AG08396 (cell line): ENCODE measurements at regions not wholly inside any gene's neighbourhood (a gene's known extent, or its start where the extent isn't known, plus 50 kb on each side); places are given as distances from the start of the nearest gene placed in this dataset.

Source experiments
- DNase-seq: peaks from one replicate; pipeline ENCODE4 v3.0.0; 2012; ENCODE audit warnings: low spot score, mixed read lengths

DNA sequence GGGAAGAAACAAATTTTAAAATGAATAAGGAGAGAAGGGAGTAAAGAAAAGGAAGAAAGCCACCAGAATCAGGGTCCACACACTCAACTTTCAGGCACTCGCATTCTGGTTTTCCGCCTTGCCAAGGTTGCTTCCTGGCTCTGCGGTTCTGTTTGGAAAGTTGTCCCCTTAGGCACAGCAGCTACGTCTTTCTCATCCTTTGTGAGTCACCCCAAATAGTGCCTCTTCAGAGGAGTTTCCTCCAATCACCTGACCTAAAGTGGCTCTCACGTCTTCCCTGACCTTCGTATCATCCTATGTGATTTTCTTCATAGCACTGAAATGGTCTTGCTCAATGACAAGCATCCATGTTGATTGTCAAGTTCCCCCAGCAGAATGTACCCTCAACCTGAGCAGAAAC is 99.5 kb upstream of the TMCC3 start:
- no peak for DNase-seq

- no peak for DNase-seq
Observed at GRCh38 chr12:94749455-94749854, 99.1 kb upstream of the TMCC3 start.

GRCh38 chr12:94748726-94749421 is 98.5 kb upstream of the TMCC3 start:
- DNase-seq, result no peak

DNA sequence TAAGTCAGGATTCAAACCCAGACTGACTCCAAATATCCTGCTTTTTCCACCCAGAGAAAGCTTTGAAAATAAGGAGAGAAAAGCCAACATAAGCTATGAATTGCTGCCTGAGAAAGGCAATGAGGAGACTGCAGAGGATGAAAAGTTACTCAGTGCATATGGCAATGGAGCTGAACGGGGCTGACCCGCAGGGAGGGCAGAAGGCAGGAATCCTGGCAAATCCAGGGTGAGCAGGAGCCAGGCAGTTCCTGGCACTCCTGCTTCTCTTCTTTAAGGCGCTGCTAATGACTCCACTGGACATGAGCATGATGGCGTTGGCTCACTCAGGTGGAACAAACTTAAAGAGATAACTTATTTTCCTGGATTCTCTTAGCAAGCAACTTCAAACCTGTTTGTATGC is 95.2 kb upstream of the TMCC3 start:
- DNase-seq, result no peak

DNA sequence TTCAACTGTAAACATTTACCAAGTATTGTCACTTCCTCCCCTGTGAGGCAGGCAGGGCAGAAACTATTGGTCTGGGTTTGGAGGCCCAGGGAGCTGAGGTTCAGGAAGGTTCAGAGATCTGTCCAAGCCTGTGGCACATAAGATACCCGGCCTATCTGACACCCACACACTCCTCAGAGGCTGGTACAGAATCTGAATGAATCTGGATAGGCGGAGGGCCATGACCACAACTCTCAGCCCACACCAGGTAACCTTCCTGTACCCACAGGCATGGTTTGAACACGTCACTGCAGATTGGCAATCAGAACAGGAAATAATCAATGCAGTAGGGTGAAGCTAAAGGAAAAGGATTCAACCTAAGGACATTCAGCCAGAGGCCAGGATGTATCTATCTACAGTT is 92.8 kb upstream of the TMCC3 start:
- no peak for DNase-seq

GRCh38 chr12:94740601-94741362 is 90.4 kb upstream of the TMCC3 start:
- DNase-seq, result no peak

- no peak for DNase-seq
Observed at GRCh38 chr12:94736820-94737219, 86.5 kb upstream of the TMCC3 start.

- no peak for DNase-seq
Observed at GRCh38 chr12:94736004-94736403, 85.6 kb upstream of the TMCC3 start.

GRCh38 chr12:94733727-94734126 is 83.4 kb upstream of the TMCC3 start:
- DNase-seq, result no peak

DNA sequence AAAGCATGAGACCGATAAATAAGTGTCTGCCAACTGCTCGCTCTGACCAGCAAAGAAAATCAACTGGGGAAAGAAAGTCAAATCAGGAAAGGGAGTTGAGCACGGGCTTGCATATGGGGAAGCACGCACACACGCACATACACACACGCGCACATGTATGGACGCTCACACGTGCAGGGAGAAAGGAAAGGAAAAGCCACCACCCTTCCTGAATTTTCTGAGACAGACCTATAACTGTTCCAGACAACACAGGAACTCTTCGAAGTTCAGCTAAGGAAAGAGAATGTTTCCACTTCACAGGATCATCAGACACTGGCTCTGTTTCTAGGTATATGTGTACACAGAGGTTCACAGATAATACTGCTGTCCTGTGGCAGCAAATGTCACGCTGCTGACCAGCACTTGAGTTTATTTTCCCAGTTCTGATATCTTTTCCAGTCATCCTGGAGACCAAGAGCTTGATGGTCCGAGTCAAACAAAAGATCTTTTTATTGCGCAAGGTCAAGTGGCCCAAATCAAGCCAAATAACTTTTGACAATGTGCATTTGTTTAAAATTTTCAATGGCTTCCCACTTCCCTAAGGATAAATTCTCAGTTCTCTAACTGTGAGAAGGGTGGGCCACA is 82.1 kb upstream of the TMCC3 start:
- no peak for DNase-seq

- no peak for DNase-seq
Observed at GRCh38 chr12:94731733-94732360, 81.5 kb upstream of the TMCC3 start.

DNA sequence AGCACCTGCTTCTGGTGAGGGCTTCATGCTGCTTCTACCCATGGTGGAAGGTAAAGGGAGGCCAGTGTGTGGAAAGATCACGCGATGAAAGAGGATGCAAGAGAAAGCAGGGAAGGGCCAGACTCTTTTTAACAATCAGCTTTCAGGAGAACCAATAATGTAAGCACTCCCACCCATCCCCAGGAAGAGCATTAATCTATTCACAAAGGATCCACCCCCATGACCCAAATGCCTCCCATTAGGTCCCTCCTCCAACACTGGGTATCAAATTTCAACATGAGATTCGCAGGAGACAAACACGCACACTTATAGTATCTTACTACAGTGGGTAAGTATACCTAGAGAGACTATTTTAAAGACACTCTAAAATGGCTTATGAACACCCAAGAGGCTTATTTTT is 80.5 kb upstream of the TMCC3 start:
- no peak for DNase-seq

DNA sequence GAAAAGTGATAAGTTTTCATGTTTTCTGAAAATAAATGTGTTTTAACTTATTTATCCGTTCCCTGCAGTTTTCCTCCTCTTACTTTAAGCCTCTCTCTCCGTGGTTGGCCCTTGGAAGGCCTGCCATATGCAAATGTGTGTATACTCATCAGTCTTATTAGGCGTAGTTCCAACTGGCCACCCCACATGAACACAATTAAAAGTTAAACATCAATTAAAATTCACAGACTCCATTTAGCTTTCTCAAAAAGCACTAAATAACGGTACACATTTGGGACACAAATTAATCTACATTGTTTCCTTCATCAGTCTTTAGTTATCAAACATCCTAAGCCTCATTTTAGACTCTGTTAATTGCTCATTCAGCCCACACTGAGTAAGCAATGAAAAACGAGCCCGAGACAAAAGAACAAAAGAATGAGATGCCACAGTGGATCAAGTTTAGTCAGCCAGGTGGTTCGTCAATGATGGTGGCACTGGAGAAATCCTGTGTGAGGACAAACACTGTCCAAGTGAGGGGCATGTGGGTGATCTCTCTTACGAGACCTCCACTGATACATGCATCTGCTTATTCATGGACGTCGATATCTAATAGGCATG is 76.0 kb upstream of the TMCC3 start:
- DNase-seq, result no peak

DNA sequence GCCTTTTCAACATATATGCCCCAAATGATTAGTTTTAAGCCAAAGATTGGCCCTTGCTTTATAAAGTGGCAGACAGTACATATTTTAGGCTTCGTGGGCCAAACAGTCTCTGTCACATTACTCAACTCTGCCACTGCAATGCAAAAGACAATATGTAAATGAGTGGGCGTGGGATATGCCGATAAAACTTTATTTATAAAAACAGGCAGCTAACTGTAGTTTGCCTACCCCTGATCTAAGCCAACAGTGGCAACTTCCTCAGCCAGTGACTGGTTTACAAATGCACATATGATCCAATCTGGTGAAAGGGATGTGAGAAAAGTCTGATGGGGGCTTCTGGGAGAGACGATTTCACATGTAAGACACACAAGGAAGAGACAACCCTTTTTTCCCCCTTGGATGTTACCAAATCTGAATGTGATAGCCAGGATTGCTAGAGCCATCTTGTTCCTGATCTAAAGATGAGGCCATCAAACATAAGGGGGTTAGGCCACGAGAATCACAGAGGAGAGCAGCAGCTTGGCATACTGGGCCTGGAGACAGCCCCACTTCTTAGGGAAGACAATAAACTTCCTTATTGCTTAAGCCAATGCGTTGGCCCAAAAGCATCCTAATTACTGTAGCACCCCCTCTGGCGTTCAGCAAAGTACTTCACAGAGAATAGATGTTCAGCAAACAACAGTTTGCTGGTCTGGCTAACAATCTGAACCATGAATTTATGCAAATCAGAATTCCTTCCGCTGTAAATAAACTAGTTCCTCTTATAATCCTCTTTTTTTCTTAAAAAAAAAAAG is 75.2 kb upstream of the TMCC3 start:
- peak; percentile 32 for DNase-seq

GRCh38 chr12:94722664-94723063 is 72.3 kb upstream of the TMCC3 start:
- DNase-seq, result no peak

DNA sequence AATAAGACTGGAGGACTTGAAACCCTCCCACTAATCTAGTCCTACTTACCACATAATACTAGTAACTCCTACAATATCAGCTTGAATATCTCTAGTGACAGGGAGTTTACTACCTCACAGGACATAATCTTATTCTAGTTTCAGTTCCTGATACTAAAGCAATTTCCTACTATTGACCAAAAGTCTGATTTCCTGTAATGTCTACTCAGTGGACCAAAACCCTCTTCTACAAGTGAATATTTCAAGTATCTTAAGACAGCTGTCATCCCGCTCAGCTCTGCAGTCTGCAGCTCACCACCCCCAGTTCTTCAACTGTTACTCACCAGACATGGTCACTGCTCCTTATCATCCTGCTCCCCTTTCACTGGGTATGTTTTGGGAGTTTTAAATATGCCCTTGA is 70.8 kb upstream of the TMCC3 start:
- DNase-seq, result no peak

DNA sequence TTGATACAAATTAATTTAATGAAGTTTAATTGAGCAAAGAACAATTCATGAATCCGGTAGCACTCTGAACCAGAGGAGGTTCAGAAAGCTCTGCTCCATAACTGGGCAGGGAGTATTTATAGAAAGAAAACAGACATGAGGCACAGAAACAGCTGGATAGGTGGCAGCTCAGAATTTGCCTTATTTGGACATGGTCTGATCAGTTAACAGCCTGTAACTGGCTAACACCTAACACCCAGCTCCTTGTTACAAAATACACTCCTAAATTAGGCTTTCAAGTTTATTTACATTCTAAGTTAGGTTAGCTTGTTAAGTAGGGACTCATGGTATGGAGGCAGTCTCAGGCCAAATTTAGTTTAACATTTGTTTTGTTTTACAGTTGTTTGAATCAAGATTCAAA is 67.8 kb upstream of the TMCC3 start:
- no peak for DNase-seq

- DNase-seq, result no peak
Observed at GRCh38 chr12:94717656-94718055, 67.3 kb upstream of the TMCC3 start.

GRCh38 chr12:94717108-94717507 is 66.8 kb upstream of the TMCC3 start:
- no peak for DNase-seq

- no peak for DNase-seq
Observed at GRCh38 chr12:94716339-94716738, 66.0 kb upstream of the TMCC3 start.

GRCh38 chr12:94714378-94715114 is 64.2 kb upstream of the TMCC3 start:
- no peak for DNase-seq
